Suppressor macrophage treated with lipopolysaccharide for 1 hour (primary cell): ENCODE measurements at regions not wholly inside any gene's neighbourhood (a gene's known extent, or its start where the extent isn't known, plus 50 kb on each side); places are given as distances from the start of the nearest gene placed in this dataset.
A peak's percentile ranks its signal among the peaks of the same experiment; 100 is the strongest.

Experiments used
- DNase-seq, 3 donors: peaks; one replicate each; pipeline ENCODE4 v3.0.0-alpha.2; 2020 to 2022

DNA sequence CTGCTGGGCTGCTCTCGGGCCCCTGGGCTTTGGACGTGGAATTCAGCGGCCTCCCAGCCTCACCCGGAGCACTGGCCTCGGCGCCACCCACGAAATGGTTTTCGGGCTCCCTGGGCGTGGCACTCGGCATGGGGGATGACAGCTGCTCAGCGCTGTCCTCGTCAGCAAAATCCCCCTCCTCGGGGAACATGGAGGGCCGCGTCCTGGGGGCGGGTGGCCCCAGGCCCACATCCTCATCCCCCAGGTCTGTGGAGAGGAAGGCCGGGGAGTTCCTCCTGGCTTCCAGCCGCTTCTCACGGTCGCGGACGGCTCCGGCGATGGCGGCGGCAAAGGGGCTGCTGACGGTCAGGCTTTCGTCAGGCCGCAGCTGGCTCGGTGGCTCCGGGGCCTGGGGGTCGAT lies 88.4 kb downstream of the CTTN start:
- no peak for DNase-seq

GRCh38 chr11:70487160-70487559 lies 88.8 kb downstream of the CTTN start:
- no peak for DNase-seq

GRCh38 chr11:70487756-70488155 lies 89.4 kb downstream of the CTTN start:
- no peak for DNase-seq

GRCh38 chr11:70488171-70488703 lies 89.9 kb downstream of the CTTN start:
- DNase-seq, result no peak

DNA sequence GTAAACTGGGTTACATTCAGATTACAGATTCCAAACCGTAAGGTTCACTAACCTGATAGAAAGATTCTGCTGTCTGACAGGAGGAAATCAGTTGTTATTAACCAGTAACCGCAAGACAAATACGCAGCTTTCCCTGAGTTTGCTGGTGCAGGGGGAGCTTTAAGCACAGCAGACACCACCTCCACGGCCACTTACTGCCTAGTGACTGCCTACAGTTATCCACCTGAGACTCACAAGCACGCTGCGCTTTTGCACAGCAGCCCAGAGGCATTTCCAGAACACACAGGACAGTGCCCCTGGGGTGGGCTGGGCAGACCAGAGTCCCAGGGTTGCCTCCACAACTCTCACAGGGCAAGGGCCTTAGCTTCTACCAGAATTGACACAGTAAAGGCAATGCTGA lies 90.9 kb downstream of the CTTN start:
- DNase-seq, result no peak

GRCh38 chr11:70490208-70490607 lies 91.9 kb downstream of the CTTN start:
- peak; percentile 75 to 85 (median 75) for DNase-seq

DNA sequence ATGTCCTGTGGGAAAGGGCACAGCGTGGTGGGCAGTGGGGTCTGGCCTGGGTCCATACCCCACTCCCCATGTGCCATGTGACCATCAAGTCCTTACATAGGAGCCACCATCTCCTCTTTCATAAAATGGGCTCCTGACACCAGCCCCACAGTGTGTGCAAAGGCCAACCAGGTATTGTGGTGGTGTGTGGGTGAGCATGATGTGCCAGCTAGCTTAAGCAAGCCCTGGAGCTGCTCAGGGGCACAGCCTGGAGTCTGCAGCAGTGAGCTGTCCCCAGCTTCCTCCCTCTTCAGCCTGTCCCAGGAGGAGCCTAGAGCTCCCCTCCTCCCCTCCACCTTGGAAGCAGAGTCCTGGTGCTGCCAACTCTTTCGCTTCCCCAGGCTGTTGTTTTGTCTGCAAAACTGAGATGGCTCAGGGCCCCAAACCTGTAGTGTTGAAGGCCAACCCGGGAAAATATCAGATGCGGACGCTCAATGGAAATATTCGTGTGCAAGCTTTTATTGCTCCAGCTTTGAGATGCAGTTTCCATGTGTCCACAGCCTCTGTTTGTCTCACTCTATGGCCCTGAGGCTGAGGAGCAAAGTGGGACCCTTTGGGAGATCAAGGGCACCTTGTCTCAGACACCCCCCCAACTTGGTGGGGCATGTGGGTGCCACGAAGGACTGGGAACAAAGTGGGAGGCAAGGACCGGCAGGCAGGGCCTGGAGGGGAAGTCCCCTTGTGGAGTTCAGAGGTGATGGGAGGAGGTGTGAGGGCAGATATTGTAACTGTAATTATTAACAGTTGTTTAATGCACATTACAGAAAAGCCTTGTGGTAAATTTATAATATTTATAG lies 92.6 kb downstream of the CTTN start:
- no peak for DNase-seq

DNA sequence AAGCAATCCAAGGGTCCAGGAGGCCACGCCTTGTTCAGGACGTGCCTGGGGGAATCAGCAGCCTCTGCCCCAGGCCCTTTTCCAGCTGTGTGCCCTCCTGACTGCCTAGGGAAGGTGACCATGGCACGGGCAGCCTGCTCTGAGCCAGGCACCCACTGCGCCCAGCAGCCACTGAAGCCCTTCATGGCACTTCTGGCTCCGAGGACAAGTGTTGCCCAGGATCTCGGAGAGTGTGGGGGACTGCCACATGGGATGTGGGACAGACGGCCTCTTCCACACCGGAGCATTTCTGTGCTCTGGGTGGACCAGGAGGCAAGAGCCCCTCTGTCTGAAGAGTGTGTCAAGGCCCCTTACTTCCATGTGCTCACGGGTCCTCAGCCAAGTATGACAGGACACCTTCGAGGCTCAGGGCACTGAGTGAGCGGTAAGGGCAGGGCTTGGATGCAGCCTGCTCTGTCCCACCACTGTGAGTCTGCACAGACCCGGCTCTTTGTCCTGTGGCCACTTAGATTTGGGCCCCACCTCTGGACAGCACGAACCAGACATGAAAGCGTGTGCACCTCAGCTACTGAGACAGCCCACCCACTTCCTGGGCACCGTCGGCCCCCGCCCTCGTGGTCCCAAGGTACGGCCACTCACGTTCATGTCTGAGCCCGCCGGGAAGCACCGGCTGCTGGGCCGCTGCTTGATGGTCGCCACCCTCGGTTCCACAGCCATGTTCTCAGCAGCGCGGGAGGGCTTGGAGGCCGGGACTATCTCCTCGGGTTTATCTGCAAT lies 93.6 kb downstream of the CTTN start:
- DNase-seq, result no peak

DNA sequence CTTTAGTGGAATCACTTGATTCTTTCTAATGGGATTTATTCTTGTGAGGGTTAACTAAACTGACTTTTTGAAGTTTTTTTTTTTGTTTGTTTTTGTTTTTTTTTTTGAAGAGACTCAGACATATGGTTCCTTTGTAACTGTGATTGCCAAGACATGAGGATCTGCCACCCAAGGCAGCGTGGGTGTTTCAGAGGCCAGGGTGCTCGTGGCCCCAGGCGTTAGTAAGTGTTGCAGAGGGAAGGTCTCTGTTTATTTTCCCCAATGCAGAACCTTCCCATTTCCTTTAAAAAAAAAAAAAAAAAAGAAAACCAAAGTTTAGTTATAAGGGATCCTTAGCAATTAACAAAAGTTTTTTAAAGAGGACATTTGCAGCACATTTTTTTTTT lies 94.8 kb downstream of the CTTN start:
- DNase-seq, result peak in 1 of 3 donors; percentile 22

GRCh38 chr11:70493891-70494290 lies 95.6 kb downstream of the CTTN start:
- DNase-seq, result no peak

GRCh38 chr11:70494559-70495350 lies 96.4 kb downstream of the CTTN start:
- no peak for DNase-seq

DNA sequence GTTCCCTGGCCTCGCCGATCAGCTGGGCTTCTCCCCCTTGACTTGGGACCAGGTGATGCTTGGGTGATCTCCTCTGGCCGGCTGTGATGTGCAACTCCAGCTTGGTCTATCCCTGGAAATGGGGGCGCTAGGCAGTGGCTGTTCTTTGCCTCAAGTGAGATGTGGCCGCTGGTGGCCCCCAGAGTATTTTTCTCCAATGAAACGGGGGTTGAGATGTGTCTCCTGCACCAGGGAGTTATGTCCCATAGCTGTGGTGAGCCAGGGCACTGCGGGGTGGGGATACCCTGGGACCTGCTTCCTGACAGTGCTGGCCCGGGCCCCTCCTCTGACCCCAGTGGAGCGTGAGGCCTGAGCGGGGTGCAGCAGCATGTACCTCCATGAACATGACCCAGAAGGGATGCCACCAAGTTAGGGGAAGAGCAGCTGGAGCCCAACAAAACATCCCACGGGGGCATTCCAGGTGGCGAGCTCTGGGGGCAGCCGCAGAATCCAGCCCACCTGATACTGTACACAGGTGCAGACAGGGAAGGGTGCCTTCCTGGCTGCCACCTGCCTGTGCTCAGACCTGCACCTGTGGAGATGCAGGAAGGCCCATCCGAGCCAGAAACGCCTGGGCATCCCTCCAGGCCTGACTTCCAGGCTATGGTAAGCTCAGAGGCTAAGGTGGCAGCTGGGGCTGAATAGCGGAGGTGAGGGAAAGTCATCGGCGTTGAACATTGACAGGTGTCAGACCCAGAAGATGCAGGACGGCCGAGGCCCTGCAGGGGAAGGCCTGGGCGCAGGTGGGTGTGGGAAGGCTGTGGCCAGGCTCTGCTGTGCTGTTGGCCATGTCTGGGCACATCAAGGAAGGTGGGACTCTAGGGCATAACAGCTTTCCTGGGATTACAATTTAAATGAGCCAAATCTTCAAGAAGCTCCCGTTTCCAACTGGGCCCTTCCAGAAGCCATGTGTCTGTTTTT lies 97.3 kb downstream of the CTTN start:
- no peak for DNase-seq

GRCh38 chr11:70496591-70497535 lies 98.5 kb downstream of the CTTN start:
- no peak for DNase-seq

- no peak for DNase-seq
These were observed 99.3 kb downstream of the CTTN start for GRCh38 chr11:70497536-70498075.

- DNase-seq, result no peak
These were observed 99.8 kb downstream of the CTTN start for GRCh38 chr11:70498171-70498571.

- DNase-seq, result no peak
These were observed 100.9 kb downstream of the CTTN start for GRCh38 chr11:70498976-70499801.

DNA sequence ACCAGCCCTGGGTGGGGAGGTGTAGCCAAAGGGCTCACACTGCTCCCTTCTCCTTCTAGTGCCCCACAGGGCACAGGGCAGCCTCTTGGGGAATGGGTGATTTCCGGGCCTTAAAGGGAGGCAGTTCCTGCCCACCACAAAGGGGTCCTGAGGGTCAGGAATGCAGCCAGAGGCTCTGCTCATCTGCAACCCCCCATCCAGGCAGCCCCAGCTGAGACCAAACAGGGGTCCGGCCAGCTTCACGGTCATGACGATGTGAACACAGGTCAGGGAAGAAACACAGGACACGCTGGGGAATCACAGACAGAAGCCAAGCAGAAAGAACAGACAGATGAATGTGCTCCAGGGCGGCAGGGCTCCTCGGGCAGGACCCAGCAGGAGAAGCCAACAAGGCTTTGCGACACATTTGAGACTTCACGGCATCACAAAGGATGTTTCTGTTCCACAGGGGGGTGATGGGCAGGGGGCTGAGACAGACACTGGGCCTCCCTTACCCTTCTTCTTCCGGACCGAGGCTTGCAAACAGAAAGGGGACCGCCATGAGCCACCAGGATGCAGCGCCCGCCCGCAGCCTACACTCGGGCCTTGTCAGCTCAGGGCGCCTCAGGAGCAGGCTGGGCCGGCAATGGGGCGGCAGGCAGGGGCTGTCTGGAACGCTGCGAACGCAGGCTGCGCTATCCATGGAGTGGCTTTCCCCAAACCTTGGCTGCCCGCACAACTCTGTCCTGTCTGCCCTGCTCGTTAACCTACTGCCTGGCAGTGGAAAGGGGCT lies 101.9 kb downstream of the CTTN start:
- DNase-seq, result no peak

GRCh38 chr11:70501051-70501901 lies 102.9 kb downstream of the CTTN start:
- DNase-seq, result no peak
